Spleen (tissue), 11 donors: ENCODE measurements at regions not wholly inside any gene's neighbourhood (a gene's known extent, or its start where the extent isn't known, plus 50 kb on each side); places are given as distances from the start of the nearest gene placed in this dataset.

Source experiments
- DNase-seq: peaks from one replicate; pipeline ENCODE4 v3.0.0-alpha.2; 2020
- H3K27ac ChIP-seq, 8 donors: fragments of 200-600 bp; sonication (generic) in 7 of 8; 1 replicate in 4 of 8; 2 replicates in 4 of 8; pipeline versions ENCODE4 v1.5.0 to v1.8.0; 2016 to 2021; ENCODE audit warnings: inconsistent platforms in 4 of 8, mild to moderate bottlenecking in 4 of 8, moderate library complexity in 1 of 8
- H3K27me3 ChIP-seq, 7 donors: fragments of 200-600 bp; sonication (generic) in 6 of 7; replicated peaks in 1 of 7; 1 replicate in 4 of 7; 2 replicates in 3 of 7; pipeline versions ENCODE4 v1.5.0 to v1.8.0; 2016 to 2021; ENCODE audit warnings: inconsistent platforms in 3 of 7, mild to moderate bottlenecking in 1 of 7
- H3K36me3 ChIP-seq, 6 donors: fragments of 200-600 bp; sonication (generic) in 5 of 6; 1 replicate in 4 of 6; 2 replicates in 2 of 6; pipeline versions ENCODE4 v1.5.0 to v1.8.0; 2016 to 2021; ENCODE audit warnings: inconsistent platforms in 2 of 6
- H3K4me1 ChIP-seq, 6 donors: fragments of 200-600 bp; sonication (generic) in 5 of 6; 1 replicate in 3 of 6; 2 replicates in 3 of 6; pipeline versions ENCODE4 v1.5.0 to v1.8.0; 2016 to 2021; ENCODE audit warnings: inconsistent platforms in 3 of 6
- H3K4me3 ChIP-seq, 8 donors: fragments of 200-600 bp; sonication (generic) in 7 of 8; 1 replicate in 4 of 8; 2 replicates in 4 of 8; pipeline versions ENCODE4 v1.5.0 to v1.8.0; 2016 to 2021; ENCODE audit warnings: inconsistent platforms in 4 of 8, mild to moderate bottlenecking in 4 of 8, moderate library complexity in 2 of 8
- H3K9me3 ChIP-seq, 8 donors: fragments of 200-600 bp; sonication (generic) in 7 of 8; 1 replicate in 4 of 8; 2 replicates in 4 of 8; pipeline versions ENCODE4 v1.5.0 to v1.8.0; 2016 to 2021; ENCODE audit warnings: inconsistent platforms in 4 of 8
- POLR2A ChIP-seq, 3 donors: fragments of 450-650 bp; IDR thresholded peaks; one replicate each; pipeline ENCODE4 v1.5.1; 2017; ENCODE audit warnings: antibody characterized with exemption in 3 of 3, mild to moderate bottlenecking in 1 of 3
- POLR2AphosphoS5 ChIP-seq, 3 donors: sonication (generic); formaldehyde crosslinking; IDR thresholded peaks; one replicate each; pipeline ENCODE4 v1.5.1; 2017; ENCODE audit warnings: antibody characterized with exemption in 3 of 3
- WGBS, 5 donors: extraction: QIAGEN DNeasy Blood & Tissue Kit in 3 of 5; methylation state at CpG; one replicate each; pipeline versions ENCODE4 v1.1.5 to v1.1.7; 2013 to 2018; 5-methylcytosine and 5-hydroxymethylcytosine counted together
- intact Hi-C: fragments of 100-400 bp; cut with DNase I; formaldehyde crosslinking; loops from one replicate; pipeline ENCODE4 v1.15.0; 2023; ENCODE audit warnings: low total_unique reads
- TF ChIP-seq, protein P1 (sequence below), 11 experiments: fragments of 200-600 bp in 7 of 11; fragments of 450-650 bp in 4 of 11; sonication (generic) in 4 of 11; IDR thresholded peaks in 8 of 11; conservative IDR thresholded peaks in 3 of 11; 1 replicate in 7 of 11; 2 replicates in 4 of 11; pipeline versions ENCODE4 v1.4.0 to v1.8.0; 2016 to 2021; ENCODE audit warnings: antibody characterized with exemption in 11 of 11, inconsistent platforms in 4 of 11, mild to moderate bottlenecking in 1 of 11
- donor health status: healthy with polysubstance abuse.
- donor health status: DM: no; HTN: no; CAD: no; lungs with moderate emphysema.
- donor health status: DM: no; HTN: no; CAD: no.
- donor health status: Bipolar disorder and iron deficiency.
- donor health status: healthy.
- donor health status: DM: no; HTN: no; CAD: no.
- donor health status: DM: yes; HTN: yes; CAD: no.

GRCh38 chr6:149152521-149152920, 165.0 kb upstream of the TAB2 start:
- DNase-seq, result no peak
- H3K36me3 ChIP-seq, result no peaks in the 10 kb centered on the region
- H3K27me3 ChIP-seq, result no peaks in the 10 kb centered on the region
- H3K27ac ChIP-seq, result no peak overlapping the region
- no peak overlapping the region for H3K4me3 ChIP-seq
- no peaks in the 10 kb centered on the region for H3K9me3 ChIP-seq
- intact Hi-C loops, result no loop called here
- WGBS, 5 donors, result 71 to 96% (median 88%) methylated on average over 1 of the region's 1 CpG
- peaks cover 0 to 35% (median 7%) of the 10 kb centered on the region in 6 donors for H3K4me1 ChIP-seq
- TF ChIP-seq POLR2A (IDR thresholded peaks at IDR 0.05) (no peak), POLR2AphosphoS5 (IDR thresholded peaks at IDR 0.05) (no peak)
- TF ChIP-seq, protein P1, sequence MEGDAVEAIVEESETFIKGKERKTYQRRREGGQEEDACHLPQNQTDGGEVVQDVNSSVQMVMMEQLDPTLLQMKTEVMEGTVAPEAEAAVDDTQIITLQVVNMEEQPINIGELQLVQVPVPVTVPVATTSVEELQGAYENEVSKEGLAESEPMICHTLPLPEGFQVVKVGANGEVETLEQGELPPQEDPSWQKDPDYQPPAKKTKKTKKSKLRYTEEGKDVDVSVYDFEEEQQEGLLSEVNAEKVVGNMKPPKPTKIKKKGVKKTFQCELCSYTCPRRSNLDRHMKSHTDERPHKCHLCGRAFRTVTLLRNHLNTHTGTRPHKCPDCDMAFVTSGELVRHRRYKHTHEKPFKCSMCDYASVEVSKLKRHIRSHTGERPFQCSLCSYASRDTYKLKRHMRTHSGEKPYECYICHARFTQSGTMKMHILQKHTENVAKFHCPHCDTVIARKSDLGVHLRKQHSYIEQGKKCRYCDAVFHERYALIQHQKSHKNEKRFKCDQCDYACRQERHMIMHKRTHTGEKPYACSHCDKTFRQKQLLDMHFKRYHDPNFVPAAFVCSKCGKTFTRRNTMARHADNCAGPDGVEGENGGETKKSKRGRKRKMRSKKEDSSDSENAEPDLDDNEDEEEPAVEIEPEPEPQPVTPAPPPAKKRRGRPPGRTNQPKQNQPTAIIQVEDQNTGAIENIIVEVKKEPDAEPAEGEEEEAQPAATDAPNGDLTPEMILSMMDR (IDR thresholded peaks at IDR 0.05 in 8 of 11, conservative IDR thresholded peaks at IDR 0.05 in 3 of 11), result no peak

DNA sequence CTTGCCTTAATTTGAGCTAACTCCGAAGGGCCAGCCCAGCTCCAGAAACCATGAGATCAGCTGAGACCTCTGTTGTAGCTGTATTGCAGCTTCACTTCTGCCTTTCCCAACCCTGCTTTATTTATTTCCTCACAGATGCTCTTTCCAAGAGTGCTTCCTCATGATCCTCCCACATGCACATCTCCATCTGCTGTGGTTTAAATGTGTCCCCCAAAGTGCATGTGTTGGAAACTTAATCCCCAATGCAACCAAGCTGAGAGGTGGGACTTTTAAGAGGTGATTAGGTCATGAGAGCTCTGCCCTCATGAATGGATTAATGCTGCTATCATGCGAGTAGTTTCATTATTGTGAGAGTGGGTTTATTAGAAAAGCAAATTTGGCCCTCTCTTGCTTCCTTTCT, 164.4 kb upstream of the TAB2 start:
- peaks cover 0 to 29% (median 4%) of the 10 kb centered on the region in 6 donors for H3K4me1 ChIP-seq
- TF ChIP-seq POLR2AphosphoS5 (IDR thresholded peaks at IDR 0.05) (no peak), POLR2A (IDR thresholded peaks at IDR 0.05) (no peak)
- TF ChIP-seq, protein P1 (IDR thresholded peaks at IDR 0.05 in 8 of 11, conservative IDR thresholded peaks at IDR 0.05 in 3 of 11), result no peak
- H3K9me3 ChIP-seq, result no peaks in the 10 kb centered on the region
- H3K27ac ChIP-seq, result no peak overlapping the region
- H3K27me3 ChIP-seq, result no peaks in the 10 kb centered on the region
- 64 to 85% (median 71%) methylated on average over 2 of the region's 2 CpGs for WGBS, 5 donors
- intact Hi-C loops, result no loop called here
- H3K36me3 ChIP-seq, result no peaks in the 10 kb centered on the region
- no peak for DNase-seq
- H3K4me3 ChIP-seq, result no peak overlapping the region

DNA sequence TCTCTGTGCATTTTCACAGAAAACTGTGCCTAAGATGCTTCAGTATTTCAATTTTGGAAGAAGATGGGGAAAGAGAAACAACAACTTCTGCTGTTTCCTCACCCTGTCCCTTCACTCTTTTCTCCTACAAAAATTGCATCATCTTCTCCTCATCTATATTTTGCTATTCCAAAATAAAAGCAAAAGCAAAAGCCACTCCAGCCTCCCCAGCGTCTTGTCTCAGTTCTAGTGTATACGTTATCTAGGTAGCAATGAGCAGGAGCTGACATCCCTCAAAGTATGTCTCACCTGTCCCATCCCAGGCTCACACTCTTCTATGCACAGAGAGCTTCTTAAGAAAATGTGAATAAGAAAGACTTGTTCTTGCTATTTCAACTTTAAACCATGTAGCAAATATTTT, 163.8 kb upstream of the TAB2 start:
- intact Hi-C loops, result no loop called here
- WGBS, 5 donors, result 69 to 83% (median 77%) methylated on average over 2 of the region's 2 CpGs
- no peak overlapping the region for H3K27ac ChIP-seq
- no peaks in the 10 kb centered on the region for H3K9me3 ChIP-seq
- H3K36me3 ChIP-seq, result no peaks in the 10 kb centered on the region
- no peaks in the 10 kb centered on the region for H3K27me3 ChIP-seq
- H3K4me1 ChIP-seq, result peaks cover 0 to 23% (median 4%) of the 10 kb centered on the region in 6 donors
- no peak overlapping the region for H3K4me3 ChIP-seq
- TF ChIP-seq POLR2AphosphoS5 (IDR thresholded peaks at IDR 0.05) (no peak), POLR2A (IDR thresholded peaks at IDR 0.05) (no peak)
- no peak for DNase-seq

DNA sequence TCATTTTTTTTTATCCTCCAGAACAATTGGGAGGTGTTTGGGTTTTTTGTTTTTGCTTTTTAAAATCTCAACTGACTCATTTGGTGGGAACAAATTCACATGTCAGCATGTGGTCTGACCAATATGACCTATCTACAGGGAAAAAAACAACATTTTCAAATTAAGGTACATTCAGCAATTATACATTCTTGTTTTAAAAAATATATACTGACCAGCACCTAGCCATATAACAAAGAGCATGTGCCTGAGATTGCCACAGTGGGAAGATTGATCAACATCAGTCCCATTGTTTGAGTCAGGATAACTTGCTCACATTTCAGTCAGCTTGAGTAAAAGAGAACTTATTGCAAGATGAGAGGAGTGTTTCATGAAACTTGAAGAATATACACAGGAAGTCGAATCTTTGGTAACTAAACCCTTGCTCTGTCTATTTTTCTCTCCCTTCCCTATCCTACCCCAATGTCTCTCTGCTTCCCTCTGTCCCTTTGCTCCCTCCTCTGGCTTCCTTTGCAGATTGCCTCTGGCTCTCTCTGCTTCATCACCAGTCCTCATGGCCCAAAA, 163.2 kb upstream of the TAB2 start:
- Histone ChIP-seq H3K27me3 (no peaks in the 10 kb centered on the region), H3K4me3 (no peak overlapping the region), H3K4me1 (peaks cover 0 to 23% (median 4%) of the 10 kb centered on the region in 6 donors), H3K36me3 (no peaks in the 10 kb centered on the region), H3K27ac (peak overlapping the region in 2 of 8 donors; percentile 15 to 19), H3K9me3 (no peaks in the 10 kb centered on the region)
- TF ChIP-seq POLR2A (IDR thresholded peaks at IDR 0.05) (no peak), POLR2AphosphoS5 (IDR thresholded peaks at IDR 0.05) (no peak)
- TF ChIP-seq, protein P1 (IDR thresholded peaks at IDR 0.05 in 8 of 11, conservative IDR thresholded peaks at IDR 0.05 in 3 of 11), result no peak
- no peak for DNase-seq
- intact Hi-C loops, result no loop called here
- 52 to 81% (median 69%) methylated on average over 1 of the region's 1 CpG for WGBS, 5 donors
